ENCODE measurements at regions not wholly inside any gene's neighbourhood (a gene's known extent, or its start where the extent isn't known, plus 50 kb on each side); places are given as distances from the start of the nearest gene placed in this dataset.

GRCh38 chr21:20647607-20648006 lies 350.6 kb upstream of the NCAM2 start:
- H3K9ac ChIP-seq (ENCODE audit: low read length), result no peak overlapping the region
- no peak overlapping the region for H3K4me2 ChIP-seq (ENCODE audit: low read depth, low read length)
- H3K9me2 ChIP-seq (replicated peaks; ENCODE audit: insufficient read depth, low read length), result no peaks in the 10 kb centered on the region
- H3K36me3 ChIP-seq (replicated peaks; ENCODE audit: insufficient read depth, low read length), result no peaks in the 10 kb centered on the region
- H4K20me1 ChIP-seq (ENCODE audit: insufficient read depth, low read length), result no peaks in the 10 kb centered on the region
- H3F3A ChIP-seq (ENCODE audit: insufficient read depth, low read length), result no peaks in the 10 kb centered on the region
- no peaks in the 10 kb centered on the region for H3K27me3 ChIP-seq (replicated peaks; ENCODE audit: insufficient read depth, low read length)
- H3K4me3 ChIP-seq (ENCODE audit: low read length), result no peak overlapping the region
- no peak overlapping the region for H3K27ac ChIP-seq (ENCODE audit: low read length)
- TF ChIP-seq EZH2 (optimal IDR thresholded peaks at IDR 0.05; ENCODE audit: low read depth, low read length) (no peak), EZH2phosphoT487 (IDR thresholded peaks at IDR 0.05; ENCODE audit: low read length) (no peak), CTCF (IDR thresholded peaks at IDR 0.05; ENCODE audit: low read length) (no peak)
- DNase-seq, result no peak
- no peaks in the 10 kb centered on the region for H3K4me1 ChIP-seq (ENCODE audit: low read length)
- H3K9me3 ChIP-seq (replicated peaks; ENCODE audit: insufficient read depth, low read length), result no peaks in the 10 kb centered on the region
- no peaks in the 10 kb centered on the region for H3K79me2 ChIP-seq (ENCODE audit: low read length)
- H2AFZ ChIP-seq (ENCODE audit: low read length), result no peak overlapping the region

GRCh38 chr21:20649231-20649630 lies 349.0 kb upstream of the NCAM2 start:
- H3K9me2 ChIP-seq (replicated peaks; ENCODE audit: insufficient read depth, low read length), result no peaks in the 10 kb centered on the region
- no peak overlapping the region for H2AFZ ChIP-seq (ENCODE audit: low read length)
- no peak overlapping the region for H3K9ac ChIP-seq (ENCODE audit: low read length)
- DNase-seq, result no peak
- H4K20me1 ChIP-seq (ENCODE audit: insufficient read depth, low read length), result no peaks in the 10 kb centered on the region
- no peak overlapping the region for H3K27ac ChIP-seq (ENCODE audit: low read length)
- TF ChIP-seq EZH2phosphoT487 (IDR thresholded peaks at IDR 0.05; ENCODE audit: low read length) (no peak), EZH2 (optimal IDR thresholded peaks at IDR 0.05; ENCODE audit: low read depth, low read length) (no peak), CTCF (IDR thresholded peaks at IDR 0.05; ENCODE audit: low read length) (no peak)
- no peaks in the 10 kb centered on the region for H3K27me3 ChIP-seq (replicated peaks; ENCODE audit: insufficient read depth, low read length)
- no peaks in the 10 kb centered on the region for H3K9me3 ChIP-seq (replicated peaks; ENCODE audit: insufficient read depth, low read length)
- H3F3A ChIP-seq (ENCODE audit: insufficient read depth, low read length), result no peaks in the 10 kb centered on the region
- H3K4me2 ChIP-seq (ENCODE audit: low read depth, low read length), result no peak overlapping the region
- no peak overlapping the region for H3K4me3 ChIP-seq (ENCODE audit: low read length)
- no peaks in the 10 kb centered on the region for H3K4me1 ChIP-seq (ENCODE audit: low read length)
- H3K36me3 ChIP-seq (replicated peaks; ENCODE audit: insufficient read depth, low read length), result no peaks in the 10 kb centered on the region
- no peaks in the 10 kb centered on the region for H3K79me2 ChIP-seq (ENCODE audit: low read length)

GRCh38 chr21:20652846-20653245 lies 345.4 kb upstream of the NCAM2 start:
- Histone ChIP-seq H3K27ac (ENCODE audit: low read length) (no peak overlapping the region), H3K79me2 (ENCODE audit: low read length) (no peaks in the 10 kb centered on the region), H3K36me3 (replicated peaks; ENCODE audit: insufficient read depth, low read length) (no peaks in the 10 kb centered on the region), H4K20me1 (ENCODE audit: insufficient read depth, low read length) (no peaks in the 10 kb centered on the region), H3K9me3 (replicated peaks; ENCODE audit: insufficient read depth, low read length) (no peaks in the 10 kb centered on the region), H3K27me3 (replicated peaks; ENCODE audit: insufficient read depth, low read length) (no peaks in the 10 kb centered on the region), H3K4me1 (ENCODE audit: low read length) (no peaks in the 10 kb centered on the region), H3F3A (ENCODE audit: insufficient read depth, low read length) (no peaks in the 10 kb centered on the region), H3K9me2 (replicated peaks; ENCODE audit: insufficient read depth, low read length) (no peaks in the 10 kb centered on the region), H3K4me3 (ENCODE audit: low read length) (no peak overlapping the region), H3K9ac (ENCODE audit: low read length) (no peak overlapping the region), H3K4me2 (ENCODE audit: low read depth, low read length) (no peak overlapping the region), H2AFZ (ENCODE audit: low read length) (no peak overlapping the region)
- DNase-seq, result no peak
- TF ChIP-seq EZH2phosphoT487 (IDR thresholded peaks at IDR 0.05; ENCODE audit: low read length) (no peak), EZH2 (optimal IDR thresholded peaks at IDR 0.05; ENCODE audit: low read depth, low read length) (no peak), CTCF (IDR thresholded peaks at IDR 0.05; ENCODE audit: low read length) (no peak)

Data from MM.1S (cell line).